ENCODE measurements at regions not wholly inside any gene's neighbourhood (a gene's known extent, or its start where the extent isn't known, plus 50 kb on each side); places are given as distances from the start of the nearest gene placed in this dataset.

- H3K36me3 ChIP-seq (ENCODE audit: insufficient read depth, low read length): no peaks in the 10 kb centered on the region
- intact Hi-C loops (cut with DNase I, micrococcal nuclease): no loop called here
- no peak for TF ChIP-seq CTCF (IDR thresholded peaks at IDR 0.05)
- no peak overlapping the region for H3K27ac ChIP-seq (ENCODE audit: low read depth in 1 of 2, low read length in 2 of 2)
- no peaks in the 10 kb centered on the region for H3K27me3 ChIP-seq (ENCODE audit: control insufficient read depth in 1 of 2, insufficient read depth in 2 of 2, low read length in 2 of 2)
- no peak overlapping the region for H3K4me3 Mint-ChIP-seq
- CTCF ChIA-PET: no interaction called here
- DNase-seq: no peak
- no peaks in the 10 kb centered on the region for H3K4me1 ChIP-seq (ENCODE audit: insufficient read depth, low read length)
- H3K27ac Mint-ChIP-seq: no peak overlapping the region
- no peak for ATAC-seq (ENCODE audit: poor library complexity)
- peaks cover 5% of the 10 kb centered on the region for H3K27me3 Mint-ChIP-seq
- no peak overlapping the region for H3K4me3 ChIP-seq (ENCODE audit: low read length)
- POLR2A ChIA-PET: no interaction called here
- H3K9me3 ChIP-seq (ENCODE audit: control insufficient read depth in 1 of 2, insufficient read depth in 1 of 2, low read length in 2 of 2): no peaks in the 10 kb centered on the region
- H3K4me1 Mint-ChIP-seq (ENCODE audit: low read depth): no peaks in the 10 kb centered on the region
- H3K9me3 Mint-ChIP-seq: no peaks in the 10 kb centered on the region
- H3K36me3 Mint-ChIP-seq (ENCODE audit: low read depth): no peaks in the 10 kb centered on the region
Observed at GRCh38 chr17:31758646-31759045, 100.4 kb downstream of the COPRS start.

GRCh38 chr17:31757097-31757496 lies 101.9 kb downstream of the COPRS start:
- H3K27ac Mint-ChIP-seq: no peak overlapping the region
- H3K4me3 ChIP-seq (ENCODE audit: low read length): no peak overlapping the region
- peaks cover 5% of the 10 kb centered on the region for H3K27me3 Mint-ChIP-seq
- no peaks in the 10 kb centered on the region for H3K27me3 ChIP-seq (ENCODE audit: control insufficient read depth in 1 of 2, insufficient read depth in 2 of 2, low read length in 2 of 2)
- H3K27ac ChIP-seq (ENCODE audit: low read depth in 1 of 2, low read length in 2 of 2): no peak overlapping the region
- H3K36me3 Mint-ChIP-seq (ENCODE audit: low read depth): no peaks in the 10 kb centered on the region
- no peaks in the 10 kb centered on the region for H3K9me3 Mint-ChIP-seq
- no peaks in the 10 kb centered on the region for H3K4me1 Mint-ChIP-seq (ENCODE audit: low read depth)
- ATAC-seq (ENCODE audit: poor library complexity) (no peak), DNase-seq (no peak)
- no peak for TF ChIP-seq CTCF (IDR thresholded peaks at IDR 0.05)
- no peaks in the 10 kb centered on the region for H3K4me1 ChIP-seq (ENCODE audit: insufficient read depth, low read length)
- intact Hi-C loops (cut with DNase I, micrococcal nuclease): no loop called here
- POLR2A ChIA-PET: no interaction called here
- no peak overlapping the region for H3K4me3 Mint-ChIP-seq
- H3K36me3 ChIP-seq (ENCODE audit: insufficient read depth, low read length): no peaks in the 10 kb centered on the region
- CTCF ChIA-PET: no interaction called here
- no peaks in the 10 kb centered on the region for H3K9me3 ChIP-seq (ENCODE audit: control insufficient read depth in 1 of 2, insufficient read depth in 1 of 2, low read length in 2 of 2)

- POLR2A ChIA-PET: no interaction called here
- Histone ChIP-seq H3K4me1 (ENCODE audit: insufficient read depth, low read length) (no peaks in the 10 kb centered on the region), H3K4me3 (ENCODE audit: low read length) (no peak overlapping the region), H3K36me3 (ENCODE audit: insufficient read depth, low read length) (no peaks in the 10 kb centered on the region), H3K27ac (ENCODE audit: low read depth in 1 of 2, low read length in 2 of 2) (no peak overlapping the region), H3K9me3 (ENCODE audit: control insufficient read depth in 1 of 2, insufficient read depth in 1 of 2, low read length in 2 of 2) (no peaks in the 10 kb centered on the region), H3K27me3 (ENCODE audit: control insufficient read depth in 1 of 2, insufficient read depth in 2 of 2, low read length in 2 of 2) (no peaks in the 10 kb centered on the region)
- ATAC-seq (ENCODE audit: poor library complexity) (no peak), DNase-seq (no peak)
- Mint-ChIP-seq H3K27me3 (peaks cover 3% of the 10 kb centered on the region), H3K9me3 (no peaks in the 10 kb centered on the region), H3K27ac (no peak overlapping the region), H3K36me3 (ENCODE audit: low read depth) (no peaks in the 10 kb centered on the region), H3K4me3 (no peak overlapping the region), H3K4me1 (ENCODE audit: low read depth) (no peaks in the 10 kb centered on the region)
- CTCF ChIA-PET: no interaction called here
- no peak for TF ChIP-seq CTCF (IDR thresholded peaks at IDR 0.05)
- intact Hi-C loops (cut with DNase I, micrococcal nuclease): no loop called here
Observed at GRCh38 chr17:31754239-31754945, 104.7 kb downstream of the COPRS start.

Measured in CD4-positive, alpha-beta T cell (primary cell).